PFSK-1 (cell line): ENCODE measurements at regions not wholly inside any gene's neighbourhood (a gene's known extent, or its start where the extent isn't known, plus 50 kb on each side); places are given as distances from the start of the nearest gene placed in this dataset.

Source experiments
- FOXP2 ChIP-seq: optimal IDR thresholded peaks from 2 replicates; pipeline ENCODE3; 2011; ENCODE audit warnings: borderline replicate concordance, control low read depth, inconsistent platforms; ENCODE audit not compliant: insufficient read depth; ENCODE audit errors: extremely low read length, extremely low read depth
- POLR2AphosphoS5 ChIP-seq: IDR thresholded peaks from 2 replicates; pipeline ENCODE4 v1.6.1; 2012; ENCODE audit warnings: low read depth, mild to moderate bottlenecking, control low read depth, low read length, moderate library complexity
- SIN3A ChIP-seq: IDR thresholded peaks from 2 replicates; pipeline ENCODE4 v1.6.1; 2012; ENCODE audit warnings: mild to moderate bottlenecking, low read length, moderate library complexity, borderline replicate concordance; ENCODE audit not compliant: insufficient read depth
- TAF1 ChIP-seq: IDR thresholded peaks from 2 replicates; pipeline ENCODE4 v1.6.1; 2012; ENCODE audit warnings: low read length, control low read depth, borderline replicate concordance; ENCODE audit not compliant: insufficient read depth
- TF ChIP-seq, protein P1 (sequence below), 2 experiments: IDR thresholded peaks; 2 replicates each; pipeline versions ENCODE4 v1.6.1 to v1.8.0; 2011 to 2012; ENCODE audit warnings: low read depth in 2 of 2, low read length in 2 of 2, control low read depth in 1 of 2, inconsistent platforms in 1 of 2, mild to moderate bottlenecking in 1 of 2, moderate library complexity in 1 of 2; ENCODE audit not compliant: insufficient read depth in 1 of 2

GRCh38 chr7:25517906-25518305, 289.6 kb upstream of the NPVF start:
- no peak for TF ChIP-seq FOXP2
- no peak for TF ChIP-seq POLR2AphosphoS5
- TF ChIP-seq SIN3A, result no peak
- TF ChIP-seq TAF1, result no peak
- TF ChIP-seq, protein P1, sequence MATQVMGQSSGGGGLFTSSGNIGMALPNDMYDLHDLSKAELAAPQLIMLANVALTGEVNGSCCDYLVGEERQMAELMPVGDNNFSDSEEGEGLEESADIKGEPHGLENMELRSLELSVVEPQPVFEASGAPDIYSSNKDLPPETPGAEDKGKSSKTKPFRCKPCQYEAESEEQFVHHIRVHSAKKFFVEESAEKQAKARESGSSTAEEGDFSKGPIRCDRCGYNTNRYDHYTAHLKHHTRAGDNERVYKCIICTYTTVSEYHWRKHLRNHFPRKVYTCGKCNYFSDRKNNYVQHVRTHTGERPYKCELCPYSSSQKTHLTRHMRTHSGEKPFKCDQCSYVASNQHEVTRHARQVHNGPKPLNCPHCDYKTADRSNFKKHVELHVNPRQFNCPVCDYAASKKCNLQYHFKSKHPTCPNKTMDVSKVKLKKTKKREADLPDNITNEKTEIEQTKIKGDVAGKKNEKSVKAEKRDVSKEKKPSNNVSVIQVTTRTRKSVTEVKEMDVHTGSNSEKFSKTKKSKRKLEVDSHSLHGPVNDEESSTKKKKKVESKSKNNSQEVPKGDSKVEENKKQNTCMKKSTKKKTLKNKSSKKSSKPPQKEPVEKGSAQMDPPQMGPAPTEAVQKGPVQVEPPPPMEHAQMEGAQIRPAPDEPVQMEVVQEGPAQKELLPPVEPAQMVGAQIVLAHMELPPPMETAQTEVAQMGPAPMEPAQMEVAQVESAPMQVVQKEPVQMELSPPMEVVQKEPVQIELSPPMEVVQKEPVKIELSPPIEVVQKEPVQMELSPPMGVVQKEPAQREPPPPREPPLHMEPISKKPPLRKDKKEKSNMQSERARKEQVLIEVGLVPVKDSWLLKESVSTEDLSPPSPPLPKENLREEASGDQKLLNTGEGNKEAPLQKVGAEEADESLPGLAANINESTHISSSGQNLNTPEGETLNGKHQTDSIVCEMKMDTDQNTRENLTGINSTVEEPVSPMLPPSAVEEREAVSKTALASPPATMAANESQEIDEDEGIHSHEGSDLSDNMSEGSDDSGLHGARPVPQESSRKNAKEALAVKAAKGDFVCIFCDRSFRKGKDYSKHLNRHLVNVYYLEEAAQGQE (IDR thresholded peaks at IDR 0.05; ENCODE audit: insufficient read depth in 1 of 2, low read depth in 2 of 2, low read length in 2 of 2), result no peak

DNA sequence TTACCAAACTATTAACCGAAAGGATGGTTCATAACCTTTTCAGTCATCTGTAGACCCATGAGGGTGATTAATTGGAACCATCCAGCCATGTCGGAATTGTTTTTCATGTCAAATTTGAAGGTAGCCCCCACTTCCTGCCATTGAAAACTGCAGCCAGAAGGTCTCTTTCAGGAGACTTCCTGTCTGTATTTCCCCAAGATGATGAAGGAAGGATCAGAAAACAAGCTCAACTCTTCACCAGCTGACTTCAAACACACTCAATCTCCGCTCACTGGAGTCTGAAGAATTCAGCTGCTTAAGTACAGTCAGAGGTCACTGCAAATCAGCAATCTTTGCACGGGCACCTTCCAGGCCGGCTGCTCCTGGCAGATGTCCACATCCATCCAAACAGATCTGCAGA, 291.7 kb upstream of the NPVF start:
- no peak for TF ChIP-seq FOXP2
- TF ChIP-seq, protein P1 (IDR thresholded peaks at IDR 0.05; ENCODE audit: insufficient read depth in 1 of 2, low read depth in 2 of 2, low read length in 2 of 2), result no peak
- TF ChIP-seq POLR2AphosphoS5, result no peak
- no peak for TF ChIP-seq SIN3A
- TF ChIP-seq TAF1, result no peak

DNA sequence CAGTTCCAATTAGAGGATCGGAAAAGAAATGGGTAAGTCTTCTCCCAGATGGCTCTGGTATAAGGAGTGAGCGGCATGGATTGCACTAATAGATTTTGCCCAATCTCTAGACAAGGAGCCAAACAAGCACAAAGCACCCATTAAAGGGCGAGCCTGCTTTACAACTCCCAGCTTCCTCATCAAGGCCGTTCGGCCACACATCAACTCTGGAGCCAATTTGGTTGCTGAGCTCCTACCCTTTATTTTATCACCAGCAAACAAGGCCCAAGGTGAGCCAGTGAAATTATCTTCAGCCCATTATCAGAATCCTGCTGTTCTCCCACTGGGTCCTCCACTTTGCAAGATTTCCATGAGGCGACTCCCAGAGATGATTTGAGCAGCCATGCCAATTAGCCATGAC, 292.2 kb upstream of the NPVF start:
- TF ChIP-seq FOXP2 (no peak), SIN3A (no peak)

- no peak for TF ChIP-seq SIN3A
These were observed 292.9 kb upstream of the NPVF start for GRCh38 chr7:25521236-25521635.

DNA sequence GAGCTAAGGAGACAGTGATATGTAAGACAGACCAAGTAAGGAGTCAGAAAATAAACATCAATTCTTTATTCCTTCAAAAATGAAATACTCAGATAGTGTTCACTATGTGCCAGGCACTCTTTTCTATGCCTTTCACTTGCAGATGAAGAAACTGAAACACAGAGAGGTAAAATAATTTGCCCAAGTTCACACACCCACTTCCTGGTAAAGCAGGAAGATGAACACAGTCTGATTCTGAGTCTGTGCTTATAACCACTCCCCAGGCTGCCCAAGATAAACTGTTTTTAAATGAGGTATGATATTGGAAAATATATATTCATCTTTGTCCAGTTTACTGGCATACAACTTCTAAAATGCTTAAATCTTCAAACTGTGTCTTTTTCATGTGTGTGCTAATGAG, 294.4 kb upstream of the NPVF start:
- TF ChIP-seq SIN3A (no peak), FOXP2 (no peak), POLR2AphosphoS5 (no peak), TAF1 (no peak)
- TF ChIP-seq, protein P1 (IDR thresholded peaks at IDR 0.05; ENCODE audit: insufficient read depth in 1 of 2, low read depth in 2 of 2, low read length in 2 of 2), result no peak

- TF ChIP-seq SIN3A, result no peak
- TF ChIP-seq FOXP2, result no peak
- no peak for TF ChIP-seq TAF1
- TF ChIP-seq, protein P1 (IDR thresholded peaks at IDR 0.05; ENCODE audit: insufficient read depth in 1 of 2, low read depth in 2 of 2, low read length in 2 of 2), result no peak
- no peak for TF ChIP-seq POLR2AphosphoS5
These were observed 299.4 kb upstream of the NPVF start for GRCh38 chr7:25527665-25528170.
